ENCODE measurements at regions not wholly inside any gene's neighbourhood (a gene's known extent, or its start where the extent isn't known, plus 50 kb on each side); places are given as distances from the start of the nearest gene placed in this dataset.

- in situ Hi-C loops (cut with HindIII; ENCODE audit: low sequenced_read_pairs), result no loop called here
- no peak overlapping the region for H3K4me3 ChIP-seq (ENCODE audit: low read depth, low read length)
- no peak for DNase-seq (ENCODE audit: low read depth, low spot score)
- no peak for TF ChIP-seq CTCF (IDR thresholded peaks at IDR 0.05; ENCODE audit: low read depth, low read length)
Observed at GRCh38 chr10:121413951-121414350, 184.3 kb downstream of the FGFR2 start.

DNA sequence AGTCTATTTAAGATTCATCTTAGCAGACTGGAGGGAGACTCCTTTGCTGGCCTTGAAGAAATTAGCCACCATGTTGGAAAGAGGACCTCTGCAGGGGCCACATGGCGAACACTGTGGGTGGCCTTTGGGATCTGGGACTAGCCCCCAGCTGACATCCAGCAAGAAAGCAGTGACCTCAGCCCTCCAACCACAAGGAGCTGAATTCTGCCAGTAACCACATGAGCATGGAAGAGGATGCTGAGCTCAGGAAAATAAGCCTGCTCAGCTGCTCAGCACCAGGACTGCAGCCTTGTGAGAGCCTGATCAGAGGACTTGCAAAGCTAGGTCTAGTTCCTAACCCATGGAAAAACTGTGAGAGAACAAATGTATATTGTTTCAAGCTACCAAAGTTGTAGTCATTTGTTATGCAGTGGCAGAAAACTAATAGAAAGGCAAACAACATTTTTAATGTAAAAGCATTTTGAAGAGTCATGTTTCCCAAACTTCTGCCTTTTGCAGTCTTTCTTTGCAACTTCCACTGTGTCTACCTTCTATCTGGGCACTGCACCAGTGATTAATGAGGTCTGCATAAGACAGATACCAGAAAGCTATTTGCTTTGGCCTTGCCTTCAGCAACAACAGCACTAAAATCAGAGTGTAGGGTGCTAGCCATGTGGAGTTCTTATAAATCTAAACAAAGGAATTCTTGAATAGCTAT, 183.7 kb downstream of the FGFR2 start:
- H3K4me3 ChIP-seq (ENCODE audit: low read depth, low read length), result no peak overlapping the region
- peak; percentile 9 for DNase-seq (ENCODE audit: low read depth, low spot score)
- no peak for TF ChIP-seq CTCF (IDR thresholded peaks at IDR 0.05; ENCODE audit: low read depth, low read length)
- in situ Hi-C loops (cut with HindIII; ENCODE audit: low sequenced_read_pairs), result no loop called here

GRCh38 chr10:121415063-121415399, 183.2 kb downstream of the FGFR2 start:
- DNase-seq (ENCODE audit: low read depth, low spot score), result no peak
- TF ChIP-seq CTCF (IDR thresholded peaks at IDR 0.05; ENCODE audit: low read depth, low read length), result no peak
- in situ Hi-C loops (cut with HindIII; ENCODE audit: low sequenced_read_pairs), result no loop called here
- no peak overlapping the region for H3K4me3 ChIP-seq (ENCODE audit: low read depth, low read length)

GRCh38 chr10:121416071-121416470, 182.2 kb downstream of the FGFR2 start:
- DNase-seq (ENCODE audit: low read depth, low spot score), result no peak
- in situ Hi-C loops (cut with HindIII; ENCODE audit: low sequenced_read_pairs), result no loop called here
- H3K4me3 ChIP-seq (ENCODE audit: low read depth, low read length), result no peak overlapping the region
- no peak for TF ChIP-seq CTCF (IDR thresholded peaks at IDR 0.05; ENCODE audit: low read depth, low read length)

GRCh38 chr10:121417298-121417697, 180.9 kb downstream of the FGFR2 start:
- no peak for TF ChIP-seq CTCF (IDR thresholded peaks at IDR 0.05; ENCODE audit: low read depth, low read length)
- H3K4me3 ChIP-seq (ENCODE audit: low read depth, low read length), result no peak overlapping the region

DNA sequence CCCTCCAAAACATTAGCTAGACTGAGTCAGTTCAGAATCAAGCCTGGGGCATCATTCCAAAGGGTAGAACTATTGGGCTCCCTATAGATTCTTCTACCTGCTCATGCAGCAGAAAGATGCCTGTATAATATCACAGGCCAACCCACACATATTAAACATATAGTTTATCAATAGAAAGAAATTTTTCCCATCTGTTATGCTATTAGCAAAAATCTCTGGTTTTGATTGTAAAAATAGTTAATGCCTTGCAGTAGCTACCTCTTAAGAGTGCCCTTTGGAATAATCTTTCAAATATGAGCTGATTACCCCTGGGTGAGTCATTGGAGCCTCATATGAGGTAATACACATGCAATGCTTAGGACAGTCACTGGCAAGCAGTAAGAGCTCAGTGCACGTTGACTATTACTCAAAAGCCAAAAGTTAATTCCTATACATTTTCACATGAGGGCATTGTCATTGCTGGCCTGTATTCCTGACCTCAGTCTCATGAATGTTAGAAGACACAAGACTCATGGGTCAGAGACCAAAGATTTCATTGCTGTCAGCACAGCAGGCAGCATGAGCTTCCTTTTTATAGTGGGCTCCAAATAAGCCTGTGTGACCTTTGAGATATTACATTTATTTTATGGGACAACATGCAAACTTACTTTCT, 180.0 kb downstream of the FGFR2 start:
- in situ Hi-C loops (cut with HindIII; ENCODE audit: low sequenced_read_pairs), result no loop called here
- no peak for TF ChIP-seq CTCF (IDR thresholded peaks at IDR 0.05; ENCODE audit: low read depth, low read length)

More at GRCh38 chr10:121417298-121417697, 180.9 kb downstream of the FGFR2 start:
- no peak for DNase-seq (ENCODE audit: low read depth, low spot score)
- in situ Hi-C loops (cut with HindIII; ENCODE audit: low sequenced_read_pairs), result no loop called here

More for the DNA sequence above, 180.0 kb downstream of the FGFR2 start:
- H3K4me3 ChIP-seq (ENCODE audit: low read depth, low read length), result no peak overlapping the region
- peak; percentile 18 for DNase-seq (ENCODE audit: low read depth, low spot score)

Measured in astrocyte of the spinal cord (primary cell).